SK-N-SH treated with all-trans-retinoic acid at 6 μM for 48 hours (cell line): ENCODE measurements at regions not wholly inside any gene's neighbourhood (a gene's known extent, or its start where the extent isn't known, plus 50 kb on each side); places are given as distances from the start of the nearest gene placed in this dataset.

Source experiments
- ATAC-seq: fragments of 200-7000 bp; cut with Tn5 transposase; 3 replicates; pipeline ENCODE4 v1.9.1; 2020; ENCODE audit warnings: mild to moderate bottlenecking, moderate library complexity
- ARNTL ChIP-seq: fragments of 450-650 bp; formaldehyde crosslinking; IDR thresholded peaks from 2 replicates; pipeline ENCODE4 v1.5.0; 2020; ENCODE audit warnings: low read depth, mild to moderate bottlenecking, moderate library complexity, borderline replicate concordance
- BACH2 ChIP-seq: fragments of 250-450 bp; sonication (Bioruptor Pico); IDR thresholded peaks from 2 replicates; pipeline ENCODE4 v1.9.0; 2021; ENCODE audit warnings: mild to moderate bottlenecking, borderline replicate concordance
- CREB5 ChIP-seq: fragments of 250-450 bp; sonication (Bioruptor Pico); IDR thresholded peaks from 2 replicates; pipeline ENCODE4 v1.5.1; 2020; ENCODE audit warnings: low read depth, mild to moderate bottlenecking, moderate library complexity
- CSDC2 ChIP-seq: fragments of 250-450 bp; sonication (Bioruptor Pico); IDR thresholded peaks from 2 replicates; pipeline ENCODE4 v1.5.0; 2020; ENCODE audit warnings: mild to moderate bottlenecking, moderate library complexity
- ESRRG ChIP-seq: fragments of 250-450 bp; sonication (Bioruptor Pico); IDR thresholded peaks from 2 replicates; pipeline ENCODE4 v1.6.1; 2021; ENCODE audit warnings: mild to moderate bottlenecking
- GLIS3 ChIP-seq: fragments of 250-450 bp; sonication (Bioruptor Pico); IDR thresholded peaks from 2 replicates; pipeline ENCODE4 v1.5.0; 2020; ENCODE audit warnings: mild to moderate bottlenecking, moderate library complexity
- ISL1 ChIP-seq: fragments of 250-450 bp; sonication (Bioruptor Pico); IDR thresholded peaks from 2 replicates; pipeline ENCODE4 v2.1.2; 2022; ENCODE audit warnings: mild to moderate bottlenecking, moderate library complexity
- OSR1 ChIP-seq: fragments of 250-450 bp; sonication (Bioruptor Pico); IDR thresholded peaks from 2 replicates; pipeline ENCODE4 v1.8.0; 2022; ENCODE audit warnings: moderate library complexity, mild to moderate bottlenecking, inconsistent platforms
- PPARA ChIP-seq: fragments of 250-450 bp; sonication (Bioruptor Pico); IDR thresholded peaks from 2 replicates; pipeline ENCODE4 v1.5.0; 2020; ENCODE audit warnings: mild to moderate bottlenecking, borderline replicate concordance
- SNAI2 ChIP-seq: fragments of 250-450 bp; sonication (Bioruptor Pico); IDR thresholded peaks from 2 replicates; pipeline ENCODE4 v1.5.0; 2020; ENCODE audit warnings: mild to moderate bottlenecking, moderate library complexity
- TCF4 ChIP-seq: fragments of 250-450 bp; sonication (Bioruptor Pico); IDR thresholded peaks from 2 replicates; pipeline ENCODE4 v1.8.0; 2021; ENCODE audit warnings: mild to moderate bottlenecking, moderate library complexity, borderline replicate concordance
- TOX ChIP-seq: fragments of 250-450 bp; sonication (Bioruptor Pico); IDR thresholded peaks from 2 replicates; pipeline ENCODE4 v1.8.0; 2021; ENCODE audit warnings: mild to moderate bottlenecking, moderate library complexity, borderline replicate concordance
- ZC3H10 ChIP-seq: fragments of 250-450 bp; sonication (Bioruptor Pico); IDR thresholded peaks from 2 replicates; pipeline ENCODE4 v1.5.1; 2021; ENCODE audit warnings: mild to moderate bottlenecking, moderate library complexity
- ZFP3 ChIP-seq: fragments of 250-450 bp; sonication (Bioruptor Pico); IDR thresholded peaks from 2 replicates; pipeline ENCODE4 v1.5.0; 2020; ENCODE audit warnings: mild to moderate bottlenecking, moderate library complexity
- ZNF565 ChIP-seq: fragments of 450-650 bp; formaldehyde crosslinking; conservative IDR thresholded peaks from 2 replicates; pipeline ENCODE4 v1.5.0; 2020; ENCODE audit warnings: low read depth, mild to moderate bottlenecking, moderate library complexity
- ZNF70 ChIP-seq: fragments of 450-650 bp; formaldehyde crosslinking; IDR thresholded peaks from 2 replicates; pipeline ENCODE4 v1.5.0; 2020; ENCODE audit warnings: mild to moderate bottlenecking, moderate library complexity
- ZNF8 ChIP-seq: fragments of 450-650 bp; formaldehyde crosslinking; IDR thresholded peaks from 2 replicates; pipeline ENCODE4 v1.5.0; 2020; ENCODE audit warnings: mild to moderate bottlenecking, moderate library complexity
- TF ChIP-seq, protein P1 (sequence below): fragments of 250-450 bp; sonication (Bioruptor Pico); IDR thresholded peaks from 2 replicates; pipeline ENCODE4 v1.5.0; 2020; ENCODE audit warnings: mild to moderate bottlenecking, moderate library complexity
- TF ChIP-seq, protein P2 (sequence below): fragments of 250-450 bp; sonication (Bioruptor Pico); IDR thresholded peaks from 2 replicates; pipeline ENCODE4 v1.8.0; 2021; ENCODE audit warnings: low read depth, mild to moderate bottlenecking, moderate library complexity, borderline replicate concordance
- TF ChIP-seq, protein P3 (sequence below): fragments of 250-450 bp; sonication (Bioruptor Pico); IDR thresholded peaks from 2 replicates; pipeline ENCODE4 v1.5.1; 2021; ENCODE audit warnings: mild to moderate bottlenecking, moderate library complexity

DNA sequence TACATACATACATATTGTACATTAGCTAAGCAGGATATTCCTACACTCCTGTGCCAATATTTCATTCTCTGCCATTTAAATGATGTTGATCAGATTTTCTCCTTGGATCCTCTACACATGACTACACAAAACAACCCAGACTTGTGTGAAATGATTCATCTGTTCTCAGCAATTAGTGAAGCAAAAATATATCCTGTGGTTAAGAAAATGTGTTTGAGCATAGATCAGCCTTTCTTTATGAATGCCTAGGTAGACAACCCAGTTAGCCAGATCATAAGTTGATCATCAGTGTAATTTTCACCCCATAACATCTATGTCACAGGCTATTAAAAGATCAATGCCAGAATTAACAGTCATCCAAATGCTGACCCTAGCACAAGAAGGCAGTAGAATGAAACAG, 275.2 kb upstream of the EDNRB start:
- TF ChIP-seq PPARA (CRISPR knock-in tag) (no peak), TCF4 (CRISPR knock-in tag) (no peak), ZC3H10 (no peak), CREB5 (CRISPR knock-in tag) (no peak), OSR1 (CRISPR knock-in tag) (no peak), BACH2 (no peak), ARNTL (CRISPR knock-in tag) (no peak), SNAI2 (CRISPR knock-in tag) (no peak), ZNF565 (CRISPR knock-in tag) (no peak), ISL1 (no peak), ZNF8 (no peak), ZFP3 (CRISPR knock-in tag) (no peak), GLIS3 (CRISPR knock-in tag) (no peak), ZNF70 (CRISPR knock-in tag) (no peak), CSDC2 (no peak), ESRRG (CRISPR knock-in tag) (no peak), TOX (CRISPR knock-in tag) (no peak)
- TF ChIP-seq, protein P1, sequence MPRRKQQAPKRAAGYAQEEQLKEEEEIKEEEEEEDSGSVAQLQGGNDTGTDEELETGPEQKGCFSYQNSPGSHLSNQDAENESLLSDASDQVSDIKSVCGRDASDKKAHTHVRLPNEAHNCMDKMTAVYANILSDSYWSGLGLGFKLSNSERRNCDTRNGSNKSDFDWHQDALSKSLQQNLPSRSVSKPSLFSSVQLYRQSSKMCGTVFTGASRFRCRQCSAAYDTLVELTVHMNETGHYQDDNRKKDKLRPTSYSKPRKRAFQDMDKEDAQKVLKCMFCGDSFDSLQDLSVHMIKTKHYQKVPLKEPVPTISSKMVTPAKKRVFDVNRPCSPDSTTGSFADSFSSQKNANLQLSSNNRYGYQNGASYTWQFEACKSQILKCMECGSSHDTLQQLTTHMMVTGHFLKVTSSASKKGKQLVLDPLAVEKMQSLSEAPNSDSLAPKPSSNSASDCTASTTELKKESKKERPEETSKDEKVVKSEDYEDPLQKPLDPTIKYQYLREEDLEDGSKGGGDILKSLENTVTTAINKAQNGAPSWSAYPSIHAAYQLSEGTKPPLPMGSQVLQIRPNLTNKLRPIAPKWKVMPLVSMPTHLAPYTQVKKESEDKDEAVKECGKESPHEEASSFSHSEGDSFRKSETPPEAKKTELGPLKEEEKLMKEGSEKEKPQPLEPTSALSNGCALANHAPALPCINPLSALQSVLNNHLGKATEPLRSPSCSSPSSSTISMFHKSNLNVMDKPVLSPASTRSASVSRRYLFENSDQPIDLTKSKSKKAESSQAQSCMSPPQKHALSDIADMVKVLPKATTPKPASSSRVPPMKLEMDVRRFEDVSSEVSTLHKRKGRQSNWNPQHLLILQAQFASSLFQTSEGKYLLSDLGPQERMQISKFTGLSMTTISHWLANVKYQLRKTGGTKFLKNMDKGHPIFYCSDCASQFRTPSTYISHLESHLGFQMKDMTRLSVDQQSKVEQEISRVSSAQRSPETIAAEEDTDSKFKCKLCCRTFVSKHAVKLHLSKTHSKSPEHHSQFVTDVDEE: no peak
- TF ChIP-seq, protein P2, sequence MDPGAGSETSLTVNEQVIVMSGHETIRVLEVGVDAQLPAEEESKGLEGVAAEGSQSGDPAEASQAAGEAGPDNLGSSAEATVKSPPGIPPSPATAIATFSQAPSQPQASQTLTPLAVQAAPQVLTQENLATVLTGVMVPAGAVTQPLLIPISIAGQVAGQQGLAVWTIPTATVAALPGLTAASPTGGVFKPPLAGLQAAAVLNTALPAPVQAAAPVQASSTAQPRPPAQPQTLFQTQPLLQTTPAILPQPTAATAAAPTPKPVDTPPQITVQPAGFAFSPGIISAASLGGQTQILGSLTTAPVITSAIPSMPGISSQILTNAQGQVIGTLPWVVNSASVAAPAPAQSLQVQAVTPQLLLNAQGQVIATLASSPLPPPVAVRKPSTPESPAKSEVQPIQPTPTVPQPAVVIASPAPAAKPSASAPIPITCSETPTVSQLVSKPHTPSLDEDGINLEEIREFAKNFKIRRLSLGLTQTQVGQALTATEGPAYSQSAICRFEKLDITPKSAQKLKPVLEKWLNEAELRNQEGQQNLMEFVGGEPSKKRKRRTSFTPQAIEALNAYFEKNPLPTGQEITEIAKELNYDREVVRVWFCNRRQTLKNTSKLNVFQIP (CRISPR knock-in tag): no peak
- ATAC-seq: no peak

DNA sequence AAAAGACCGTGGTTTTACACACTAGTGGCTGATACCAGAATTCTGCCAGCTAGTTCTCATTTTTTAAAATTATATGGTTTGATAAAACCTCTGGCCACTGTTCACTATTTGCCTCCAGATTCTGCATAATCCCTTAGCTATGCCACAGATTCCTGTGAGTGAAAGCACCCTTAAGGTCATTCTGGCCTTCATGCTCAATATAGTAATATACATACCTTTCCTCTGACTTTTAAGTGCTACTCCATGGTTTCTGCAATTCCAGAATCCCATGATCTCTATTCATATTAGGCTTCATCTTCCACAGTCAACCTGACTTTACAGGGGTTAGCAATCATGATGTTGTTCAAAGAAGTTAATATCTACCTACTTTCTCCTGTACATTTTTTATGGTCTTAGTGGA, 274.1 kb upstream of the EDNRB start:
- ATAC-seq: peak; percentile 82
- TF ChIP-seq, protein P2 (CRISPR knock-in tag): no peak
- TF ChIP-seq, all 23 proteins: peak for 0

DNA sequence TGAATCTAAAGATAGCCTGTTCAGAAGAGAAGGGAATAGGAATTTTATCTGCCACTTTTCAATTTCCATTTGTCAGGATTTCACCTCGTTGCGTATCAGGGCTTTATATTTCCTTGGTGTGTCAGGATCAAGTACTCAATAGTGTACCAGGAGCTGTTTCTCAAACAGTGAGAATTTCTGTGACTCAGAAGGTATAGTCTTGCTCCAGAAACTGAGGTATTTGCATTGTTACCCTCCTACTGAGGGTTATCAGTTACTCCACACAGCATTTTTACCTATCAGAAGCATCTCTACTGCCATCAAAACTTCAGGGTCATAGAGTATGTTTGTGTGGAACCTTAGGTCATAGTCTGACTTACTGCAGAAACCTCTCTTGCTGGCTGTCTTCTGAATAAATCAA, 271.7 kb upstream of the EDNRB start:
- no peak for ATAC-seq

More for the DNA sequence above, 271.7 kb upstream of the EDNRB start:
- TF ChIP-seq, protein P2 (CRISPR knock-in tag): no peak
- no peak for TF ChIP-seq ZNF8
- TF ChIP-seq ESRRG (CRISPR knock-in tag): no peak
- no peak for TF ChIP-seq TCF4 (CRISPR knock-in tag)
- TF ChIP-seq, protein P3, sequence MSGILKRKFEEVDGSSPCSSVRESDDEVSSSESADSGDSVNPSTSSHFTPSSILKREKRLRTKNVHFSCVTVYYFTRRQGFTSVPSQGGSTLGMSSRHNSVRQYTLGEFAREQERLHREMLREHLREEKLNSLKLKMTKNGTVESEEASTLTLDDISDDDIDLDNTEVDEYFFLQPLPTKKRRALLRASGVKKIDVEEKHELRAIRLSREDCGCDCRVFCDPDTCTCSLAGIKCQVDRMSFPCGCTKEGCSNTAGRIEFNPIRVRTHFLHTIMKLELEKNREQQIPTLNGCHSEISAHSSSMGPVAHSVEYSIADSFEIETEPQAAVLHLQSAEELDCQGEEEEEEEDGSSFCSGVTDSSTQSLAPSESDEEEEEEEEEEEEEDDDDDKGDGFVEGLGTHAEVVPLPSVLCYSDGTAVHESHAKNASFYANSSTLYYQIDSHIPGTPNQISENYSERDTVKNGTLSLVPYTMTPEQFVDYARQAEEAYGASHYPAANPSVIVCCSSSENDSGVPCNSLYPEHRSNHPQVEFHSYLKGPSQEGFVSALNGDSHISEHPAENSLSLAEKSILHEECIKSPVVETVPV (CRISPR knock-in tag): no peak
- TF ChIP-seq PPARA (CRISPR knock-in tag): no peak
- TF ChIP-seq ISL1: no peak
- TF ChIP-seq ZNF565 (CRISPR knock-in tag): no peak
- no peak for TF ChIP-seq SNAI2 (CRISPR knock-in tag)
- TF ChIP-seq CSDC2: no peak
- TF ChIP-seq ZNF70 (CRISPR knock-in tag): no peak
